ENCODE measurements at regions not wholly inside any gene's neighbourhood (a gene's known extent, or its start where the extent isn't known, plus 50 kb on each side); places are given as distances from the start of the nearest gene placed in this dataset.

GRCh38 chr6:113668641-113669408 lies 188.3 kb upstream of the MARCKS start:
- H3K27me3 Mint-ChIP-seq (ENCODE audit: unreplicated experiment): no peaks in the 10 kb centered on the region
- H3K27ac Mint-ChIP-seq (ENCODE audit: unreplicated experiment): no peak overlapping the region
- no peaks in the 10 kb centered on the region for H3K36me3 Mint-ChIP-seq (ENCODE audit: unreplicated experiment)
- no peak for TF ChIP-seq CTCF (IDR thresholded peaks at IDR 0.05)
- H3K4me3 Mint-ChIP-seq (ENCODE audit: unreplicated experiment): no peak overlapping the region
- H3K9me3 Mint-ChIP-seq (ENCODE audit: unreplicated experiment): no peaks in the 10 kb centered on the region
- no peak for DNase-seq (ENCODE audit: extremely low spot score, unreplicated experiment)
- peaks cover 4% of the 10 kb centered on the region for H3K4me1 Mint-ChIP-seq (ENCODE audit: unreplicated experiment)

GRCh38 chr6:113669606-113670005 lies 187.5 kb upstream of the MARCKS start:
- no peak for TF ChIP-seq CTCF (IDR thresholded peaks at IDR 0.05)
- no peaks in the 10 kb centered on the region for H3K9me3 Mint-ChIP-seq (ENCODE audit: unreplicated experiment)
- no peak overlapping the region for H3K4me3 Mint-ChIP-seq (ENCODE audit: unreplicated experiment)
- DNase-seq (ENCODE audit: extremely low spot score, unreplicated experiment): no peak
- no peaks in the 10 kb centered on the region for H3K36me3 Mint-ChIP-seq (ENCODE audit: unreplicated experiment)
- H3K27ac Mint-ChIP-seq (ENCODE audit: unreplicated experiment): no peak overlapping the region
- no peaks in the 10 kb centered on the region for H3K27me3 Mint-ChIP-seq (ENCODE audit: unreplicated experiment)
- H3K4me1 Mint-ChIP-seq (ENCODE audit: unreplicated experiment): peaks cover 4% of the 10 kb centered on the region

- Mint-ChIP-seq H3K27me3 (ENCODE audit: unreplicated experiment) (no peaks in the 10 kb centered on the region), H3K9me3 (ENCODE audit: unreplicated experiment) (no peaks in the 10 kb centered on the region), H3K4me1 (ENCODE audit: unreplicated experiment) (peaks cover 4% of the 10 kb centered on the region), H3K4me3 (ENCODE audit: unreplicated experiment) (no peak overlapping the region), H3K27ac (ENCODE audit: unreplicated experiment) (no peak overlapping the region), H3K36me3 (ENCODE audit: unreplicated experiment) (no peaks in the 10 kb centered on the region)
- TF ChIP-seq CTCF (IDR thresholded peaks at IDR 0.05): no peak
- no peak for DNase-seq (ENCODE audit: extremely low spot score, unreplicated experiment)
These were observed 185.7 kb upstream of the MARCKS start for GRCh38 chr6:113671421-113671820.

- Mint-ChIP-seq H3K27ac (ENCODE audit: unreplicated experiment) (no peak overlapping the region), H3K4me3 (ENCODE audit: unreplicated experiment) (no peak overlapping the region), H3K4me1 (ENCODE audit: unreplicated experiment) (peaks cover 4% of the 10 kb centered on the region), H3K9me3 (ENCODE audit: unreplicated experiment) (no peaks in the 10 kb centered on the region), H3K36me3 (ENCODE audit: unreplicated experiment) (no peaks in the 10 kb centered on the region), H3K27me3 (ENCODE audit: unreplicated experiment) (no peaks in the 10 kb centered on the region)
- no peak for DNase-seq (ENCODE audit: extremely low spot score, unreplicated experiment)
- no peak for TF ChIP-seq CTCF (IDR thresholded peaks at IDR 0.05)
These were observed 184.5 kb upstream of the MARCKS start for GRCh38 chr6:113672491-113673149.

GRCh38 chr6:113674075-113674474 lies 183.1 kb upstream of the MARCKS start:
- H3K4me1 Mint-ChIP-seq (ENCODE audit: unreplicated experiment): peaks cover 3% of the 10 kb centered on the region
- H3K27me3 Mint-ChIP-seq (ENCODE audit: unreplicated experiment): no peaks in the 10 kb centered on the region
- DNase-seq (ENCODE audit: extremely low spot score, unreplicated experiment): no peak
- H3K4me3 Mint-ChIP-seq (ENCODE audit: unreplicated experiment): no peak overlapping the region
- no peaks in the 10 kb centered on the region for H3K9me3 Mint-ChIP-seq (ENCODE audit: unreplicated experiment)
- H3K27ac Mint-ChIP-seq (ENCODE audit: unreplicated experiment): no peak overlapping the region
- H3K36me3 Mint-ChIP-seq (ENCODE audit: unreplicated experiment): no peaks in the 10 kb centered on the region
- TF ChIP-seq CTCF (IDR thresholded peaks at IDR 0.05): no peak

All from osteocyte (in vitro differentiated cells).